ENCODE measurements at regions not wholly inside any gene's neighbourhood (a gene's known extent, or its start where the extent isn't known, plus 50 kb on each side); places are given as distances from the start of the nearest gene placed in this dataset.

DNA sequence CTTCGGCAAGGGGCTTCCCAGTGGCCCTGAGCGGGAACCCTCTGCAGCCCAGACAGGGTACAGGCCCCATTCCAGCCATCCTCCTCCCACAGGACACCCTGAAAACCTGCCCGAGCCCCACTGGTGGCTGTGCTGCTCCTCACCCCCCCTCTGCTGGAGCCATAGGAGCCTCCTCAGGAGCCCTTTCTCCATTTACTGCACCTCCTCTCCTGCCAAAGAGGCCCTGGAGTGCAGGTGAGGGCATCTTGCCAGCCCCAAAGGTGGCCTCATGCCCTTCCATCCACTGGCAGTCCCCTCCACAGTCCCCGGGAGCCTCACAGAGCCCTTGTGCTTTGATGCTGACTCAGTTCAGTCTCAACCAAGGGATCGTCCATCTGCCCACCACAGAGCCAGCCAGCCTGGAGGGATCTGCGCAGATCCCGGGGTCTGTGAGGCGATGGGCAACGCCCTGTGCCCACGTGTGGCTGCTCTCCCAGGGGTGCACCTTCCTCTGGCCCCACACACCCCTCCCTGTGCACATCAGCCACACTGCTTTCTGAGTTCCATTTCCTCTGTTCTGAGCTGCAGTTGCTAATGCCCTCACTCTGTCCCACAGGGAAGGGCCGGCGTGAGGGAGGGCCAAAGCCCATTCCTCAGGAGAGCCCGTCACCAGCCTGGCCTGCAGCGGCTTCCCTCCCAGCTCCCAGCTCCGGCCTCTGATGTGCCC is 228.5 kb downstream of the DLL1 start:
- Histone ChIP-seq H3K9ac (ENCODE audit: low read depth, low read length) (no peak overlapping the region), H2AFZ (ENCODE audit: low read depth, low read length) (no peak overlapping the region), H3K4me1 (ENCODE audit: insufficient read depth, low read length) (no peaks in the 10 kb centered on the region), H3K27me3 (ENCODE audit: insufficient read depth, low read length, poor library complexity) (no peaks in the 10 kb centered on the region), H4K20me1 (ENCODE audit: insufficient read depth, low read length) (peaks cover 5% of the 10 kb centered on the region; the same call in 1 of the 2 replicates), H3K4me3 (ENCODE audit: low read depth in 1 of 2, low read length in 2 of 2) (no peak overlapping the region), H3K4me2 (ENCODE audit: insufficient read depth, low read length) (no peak overlapping the region), H3K36me3 (ENCODE audit: insufficient read depth, low read length) (no peaks in the 10 kb centered on the region), H3K9me3 (ENCODE audit: insufficient read depth, low read length, severe bottlenecking) (no peaks in the 10 kb centered on the region), H3K79me2 (ENCODE audit: insufficient read depth, low read length) (no peaks in the 10 kb centered on the region), H3K27ac (ENCODE audit: low read length) (no peak overlapping the region)
- no peak for TF ChIP-seq EZH2 (IDR thresholded peaks at IDR 0.05; ENCODE audit: borderline replicate concordance, low read depth, low read length, severe bottlenecking)
- TF ChIP-seq, protein P1, sequence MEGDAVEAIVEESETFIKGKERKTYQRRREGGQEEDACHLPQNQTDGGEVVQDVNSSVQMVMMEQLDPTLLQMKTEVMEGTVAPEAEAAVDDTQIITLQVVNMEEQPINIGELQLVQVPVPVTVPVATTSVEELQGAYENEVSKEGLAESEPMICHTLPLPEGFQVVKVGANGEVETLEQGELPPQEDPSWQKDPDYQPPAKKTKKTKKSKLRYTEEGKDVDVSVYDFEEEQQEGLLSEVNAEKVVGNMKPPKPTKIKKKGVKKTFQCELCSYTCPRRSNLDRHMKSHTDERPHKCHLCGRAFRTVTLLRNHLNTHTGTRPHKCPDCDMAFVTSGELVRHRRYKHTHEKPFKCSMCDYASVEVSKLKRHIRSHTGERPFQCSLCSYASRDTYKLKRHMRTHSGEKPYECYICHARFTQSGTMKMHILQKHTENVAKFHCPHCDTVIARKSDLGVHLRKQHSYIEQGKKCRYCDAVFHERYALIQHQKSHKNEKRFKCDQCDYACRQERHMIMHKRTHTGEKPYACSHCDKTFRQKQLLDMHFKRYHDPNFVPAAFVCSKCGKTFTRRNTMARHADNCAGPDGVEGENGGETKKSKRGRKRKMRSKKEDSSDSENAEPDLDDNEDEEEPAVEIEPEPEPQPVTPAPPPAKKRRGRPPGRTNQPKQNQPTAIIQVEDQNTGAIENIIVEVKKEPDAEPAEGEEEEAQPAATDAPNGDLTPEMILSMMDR (IDR thresholded peaks at IDR 0.05; ENCODE audit: borderline replicate concordance, extremely low read depth, low read length, poor library complexity, severe bottlenecking) = no peak
- ATAC-seq (ENCODE audit: insufficient read depth, low read depth) = no peak
- no peak for DNase-seq

DNA sequence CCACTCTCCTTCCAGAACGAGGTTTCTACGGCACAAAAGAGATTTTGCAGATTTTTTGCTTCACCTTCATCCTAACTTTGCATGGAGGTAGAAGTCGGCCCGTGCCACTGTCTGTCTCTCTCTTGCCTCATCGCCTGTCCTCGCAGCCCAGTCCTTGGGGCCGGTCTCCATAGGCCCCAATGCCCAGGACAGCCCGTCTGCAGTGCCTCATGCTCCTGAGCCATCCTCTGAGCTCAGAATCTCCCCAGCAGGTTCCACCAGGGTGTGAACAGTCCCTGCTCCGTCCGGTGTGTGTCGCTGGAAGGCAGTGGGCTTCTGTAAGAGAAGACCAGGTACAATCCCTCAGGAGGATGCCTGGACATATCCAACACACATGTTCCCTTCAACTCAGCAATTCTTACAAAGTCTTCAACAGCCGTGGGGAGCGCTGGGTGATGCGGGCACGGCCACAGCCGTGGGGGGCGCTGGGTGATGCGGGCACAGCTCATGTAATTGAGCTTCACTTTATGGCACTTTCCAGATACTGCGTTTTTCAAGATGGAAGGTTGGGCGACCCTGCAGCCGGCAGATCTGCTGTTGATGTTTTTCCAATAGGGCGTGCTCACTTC is 231.9 kb downstream of the DLL1 start:
- H4K20me1 ChIP-seq (ENCODE audit: insufficient read depth, low read length) = peaks cover 5% of the 10 kb centered on the region; the same call in 1 of the 2 replicates
- TF ChIP-seq, protein P1 (IDR thresholded peaks at IDR 0.05; ENCODE audit: borderline replicate concordance, extremely low read depth, low read length, poor library complexity, severe bottlenecking) = no peak
- TF ChIP-seq EZH2 (IDR thresholded peaks at IDR 0.05; ENCODE audit: borderline replicate concordance, low read depth, low read length, severe bottlenecking) = no peak
- H3K27ac ChIP-seq (ENCODE audit: low read length) = no peak overlapping the region
- no peak overlapping the region for H3K9ac ChIP-seq (ENCODE audit: low read depth, low read length)
- no peaks in the 10 kb centered on the region for H3K36me3 ChIP-seq (ENCODE audit: insufficient read depth, low read length)
- no peak overlapping the region for H2AFZ ChIP-seq (ENCODE audit: low read depth, low read length)
- H3K9me3 ChIP-seq (ENCODE audit: insufficient read depth, low read length, severe bottlenecking) = no peaks in the 10 kb centered on the region
- no peak for ATAC-seq (ENCODE audit: insufficient read depth, low read depth)
- DNase-seq = no peak
- H3K27me3 ChIP-seq (ENCODE audit: insufficient read depth, low read length, poor library complexity) = no peaks in the 10 kb centered on the region
- no peak overlapping the region for H3K4me3 ChIP-seq (ENCODE audit: low read depth in 1 of 2, low read length in 2 of 2)
- no peaks in the 10 kb centered on the region for H3K4me1 ChIP-seq (ENCODE audit: insufficient read depth, low read length)
- H3K4me2 ChIP-seq (ENCODE audit: insufficient read depth, low read length) = no peak overlapping the region
- H3K79me2 ChIP-seq (ENCODE audit: insufficient read depth, low read length) = no peaks in the 10 kb centered on the region

DNA sequence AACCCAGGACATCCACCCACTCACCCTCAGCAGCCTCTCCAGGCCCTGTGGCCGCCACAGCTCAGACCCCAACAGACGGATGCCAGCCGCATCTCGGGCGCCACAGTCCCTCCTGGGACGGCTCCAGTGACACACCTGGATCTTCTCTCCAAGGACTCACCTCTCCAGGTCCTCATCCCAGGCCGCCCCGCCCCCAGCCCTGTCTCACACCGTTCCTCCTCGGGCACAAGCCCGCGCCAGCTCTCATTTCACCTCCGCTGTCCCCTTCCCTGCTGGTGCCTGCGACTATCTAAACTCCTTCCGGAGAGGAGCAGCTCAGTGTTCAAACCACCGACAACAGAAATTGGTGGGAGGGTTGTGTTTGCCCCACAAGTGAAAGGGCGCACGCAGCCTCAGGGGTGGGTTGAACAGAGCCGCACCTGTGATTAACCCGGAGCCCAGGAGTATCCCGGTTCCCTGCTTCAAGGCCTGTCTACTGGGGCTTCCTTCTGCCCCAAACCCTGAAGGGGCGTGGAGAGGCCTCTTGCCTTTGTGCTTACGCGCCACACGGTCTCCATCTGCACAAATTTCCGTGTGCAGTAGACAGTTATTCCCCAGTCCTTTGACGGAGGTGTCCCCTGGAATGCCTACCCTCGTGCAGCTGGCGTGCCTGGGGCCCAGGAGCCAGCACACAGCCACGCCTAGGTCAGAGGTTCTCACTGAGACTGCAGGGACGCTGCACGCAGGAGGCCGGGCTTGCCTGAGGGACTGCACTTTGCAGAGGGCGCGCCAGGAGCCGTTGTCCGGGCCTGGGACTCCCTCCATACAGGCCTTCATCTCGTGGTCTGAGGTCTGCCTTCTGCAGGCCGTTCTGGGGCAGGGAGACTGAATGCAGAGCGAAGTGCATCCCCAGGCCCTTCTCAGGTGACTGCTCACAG is 232.7 kb downstream of the DLL1 start:
- Histone ChIP-seq H3K79me2 (ENCODE audit: insufficient read depth, low read length) (no peaks in the 10 kb centered on the region), H3K27ac (ENCODE audit: low read length) (no peak overlapping the region), H3K4me2 (ENCODE audit: insufficient read depth, low read length) (no peak overlapping the region), H4K20me1 (ENCODE audit: insufficient read depth, low read length) (peaks cover 5% of the 10 kb centered on the region; the same call in 1 of the 2 replicates), H3K27me3 (ENCODE audit: insufficient read depth, low read length, poor library complexity) (no peaks in the 10 kb centered on the region), H3K9me3 (ENCODE audit: insufficient read depth, low read length, severe bottlenecking) (no peaks in the 10 kb centered on the region), H3K36me3 (ENCODE audit: insufficient read depth, low read length) (no peaks in the 10 kb centered on the region), H3K9ac (ENCODE audit: low read depth, low read length) (no peak overlapping the region), H3K4me3 (ENCODE audit: low read depth in 1 of 2, low read length in 2 of 2) (no peak overlapping the region), H3K4me1 (ENCODE audit: insufficient read depth, low read length) (no peaks in the 10 kb centered on the region), H2AFZ (ENCODE audit: low read depth, low read length) (no peak overlapping the region)
- ATAC-seq (ENCODE audit: insufficient read depth, low read depth) = no peak
- no peak for DNase-seq
- TF ChIP-seq, protein P1 (IDR thresholded peaks at IDR 0.05; ENCODE audit: borderline replicate concordance, extremely low read depth, low read length, poor library complexity, severe bottlenecking) = no peak
- no peak for TF ChIP-seq EZH2 (IDR thresholded peaks at IDR 0.05; ENCODE audit: borderline replicate concordance, low read depth, low read length, severe bottlenecking)

Measured in DND-41 (cell line).